ENCODE measurements at regions not wholly inside any gene's neighbourhood (a gene's known extent, or its start where the extent isn't known, plus 50 kb on each side); places are given as distances from the start of the nearest gene placed in this dataset.

GRCh38 chr22:27335102-27335660 lies 466.4 kb downstream of the MN1 start (continued):
- TF ChIP-seq MAFK (IDR thresholded peaks at IDR 0.05; ENCODE audit: low read depth, low read length) (no peak), CREB1 (IDR thresholded peaks at IDR 0.05) (no peak), GTF2F1 (IDR thresholded peaks at IDR 0.05; ENCODE audit: borderline replicate concordance, low read depth, low read length) (no peak), CBX8 (IDR thresholded peaks at IDR 0.05; ENCODE audit: borderline replicate concordance, low read depth, low read length) (no peak), SP4 (IDR thresholded peaks at IDR 0.05; ENCODE audit: low read length) (no peak), POLR2A (IDR thresholded peaks at IDR 0.05; ENCODE audit: control extremely low read depth in 1 of 2, low read depth in 2 of 2, low read length in 2 of 2) (no peak), POLR2AphosphoS5 (IDR thresholded peaks at IDR 0.05; ENCODE audit: low read depth, low read length) (no peak)

Data from H1 (cell line).